ENCODE measurements at regions not wholly inside any gene's neighbourhood (a gene's known extent, or its start where the extent isn't known, plus 50 kb on each side); places are given as distances from the start of the nearest gene placed in this dataset.

DNA sequence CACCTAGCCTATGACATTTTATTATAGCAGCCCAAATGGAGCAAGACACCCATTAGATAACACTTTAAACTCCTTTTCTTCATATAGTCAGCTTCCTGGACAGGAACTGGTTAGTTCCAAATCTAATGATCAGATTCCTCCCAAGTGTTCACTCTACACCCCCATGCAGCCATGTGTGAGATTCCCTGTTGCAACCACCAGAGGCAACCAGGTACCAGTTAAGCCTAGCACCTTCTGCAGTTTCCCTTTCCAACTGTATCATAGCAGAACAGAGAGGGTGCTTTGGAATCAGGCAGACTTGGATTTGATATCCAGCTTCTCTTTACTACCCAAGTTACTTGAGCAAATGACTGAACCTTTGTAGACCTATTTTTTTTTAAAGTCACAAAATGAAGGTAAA, 296.6 kb upstream of the PCSK5 start:
- TF ChIP-seq, protein P1, sequence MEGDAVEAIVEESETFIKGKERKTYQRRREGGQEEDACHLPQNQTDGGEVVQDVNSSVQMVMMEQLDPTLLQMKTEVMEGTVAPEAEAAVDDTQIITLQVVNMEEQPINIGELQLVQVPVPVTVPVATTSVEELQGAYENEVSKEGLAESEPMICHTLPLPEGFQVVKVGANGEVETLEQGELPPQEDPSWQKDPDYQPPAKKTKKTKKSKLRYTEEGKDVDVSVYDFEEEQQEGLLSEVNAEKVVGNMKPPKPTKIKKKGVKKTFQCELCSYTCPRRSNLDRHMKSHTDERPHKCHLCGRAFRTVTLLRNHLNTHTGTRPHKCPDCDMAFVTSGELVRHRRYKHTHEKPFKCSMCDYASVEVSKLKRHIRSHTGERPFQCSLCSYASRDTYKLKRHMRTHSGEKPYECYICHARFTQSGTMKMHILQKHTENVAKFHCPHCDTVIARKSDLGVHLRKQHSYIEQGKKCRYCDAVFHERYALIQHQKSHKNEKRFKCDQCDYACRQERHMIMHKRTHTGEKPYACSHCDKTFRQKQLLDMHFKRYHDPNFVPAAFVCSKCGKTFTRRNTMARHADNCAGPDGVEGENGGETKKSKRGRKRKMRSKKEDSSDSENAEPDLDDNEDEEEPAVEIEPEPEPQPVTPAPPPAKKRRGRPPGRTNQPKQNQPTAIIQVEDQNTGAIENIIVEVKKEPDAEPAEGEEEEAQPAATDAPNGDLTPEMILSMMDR (IDR thresholded peaks at IDR 0.05; ENCODE audit: insufficient read depth, low read depth, low read length) = no peak
- DNase-seq (ENCODE audit: low read depth) = no peak
- H3K4me3 ChIP-seq (ENCODE audit: low read depth, low read length) = no peak overlapping the region

DNA sequence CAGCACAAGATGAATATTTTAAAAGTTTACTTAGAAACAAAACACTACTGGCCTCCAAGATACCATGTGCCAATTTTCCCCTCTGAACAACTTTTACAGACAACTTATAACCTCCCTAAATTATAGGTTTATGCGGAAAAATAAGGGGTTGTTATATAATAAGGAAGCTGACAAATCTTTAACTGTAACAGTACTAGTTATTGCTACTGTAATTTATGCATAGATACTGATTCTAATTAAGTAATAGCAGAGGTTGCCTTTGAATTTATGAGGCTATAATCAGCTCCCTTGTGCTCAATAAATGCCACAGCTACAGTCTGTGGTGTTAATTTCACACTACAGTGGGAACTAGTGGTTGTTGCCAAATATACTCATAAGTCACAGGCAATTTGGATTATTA, 291.3 kb upstream of the PCSK5 start:
- TF ChIP-seq, protein P1 (IDR thresholded peaks at IDR 0.05; ENCODE audit: insufficient read depth, low read depth, low read length) = no peak
- no peak overlapping the region for H3K4me3 ChIP-seq (ENCODE audit: low read depth, low read length)
- no peak for DNase-seq (ENCODE audit: low read depth)

DNA sequence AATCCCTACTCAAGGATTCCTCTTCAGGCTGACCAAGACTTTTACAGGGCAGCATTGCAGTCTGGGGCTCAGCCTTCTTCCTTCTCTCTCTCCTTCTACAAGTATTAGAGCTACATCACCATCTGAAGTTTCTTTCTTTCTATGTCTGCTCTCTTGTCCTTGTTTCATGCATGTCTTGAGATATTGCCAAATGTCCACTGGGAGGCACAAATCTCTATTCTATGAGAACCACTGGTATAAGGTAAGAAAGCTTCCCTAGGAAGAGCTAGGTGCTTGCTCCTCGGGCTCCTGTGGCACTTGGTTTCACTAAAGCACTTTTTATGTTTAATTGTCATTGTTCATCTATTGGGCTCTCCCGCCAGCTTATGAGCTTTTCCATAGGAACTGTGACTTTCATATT, 289.2 kb upstream of the PCSK5 start:
- DNase-seq (ENCODE audit: low read depth) = no peak
- TF ChIP-seq, protein P1 (IDR thresholded peaks at IDR 0.05; ENCODE audit: insufficient read depth, low read depth, low read length) = no peak
- H3K4me3 ChIP-seq (ENCODE audit: low read depth, low read length) = no peak overlapping the region

DNA sequence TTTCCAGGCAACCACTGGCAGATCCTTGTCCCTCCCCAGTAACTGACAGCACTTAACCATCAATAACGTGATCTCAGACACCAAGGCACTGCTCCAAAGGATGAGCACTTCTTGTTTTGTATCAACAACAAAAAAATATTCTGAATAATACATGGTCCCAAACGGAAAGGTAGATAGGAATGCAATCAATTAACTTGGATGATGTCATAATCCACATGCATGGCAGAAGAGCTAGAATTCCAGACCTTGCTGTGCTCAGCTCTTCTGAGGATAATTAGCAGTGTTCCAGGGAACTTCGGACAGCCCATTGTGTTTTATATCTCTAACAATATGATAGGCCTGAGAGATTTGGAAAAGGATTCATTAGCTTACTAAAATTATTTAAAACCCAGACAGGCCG, 288.4 kb upstream of the PCSK5 start:
- no peak for DNase-seq (ENCODE audit: low read depth)
- TF ChIP-seq, protein P1 (IDR thresholded peaks at IDR 0.05; ENCODE audit: insufficient read depth, low read depth, low read length) = no peak
- no peak overlapping the region for H3K4me3 ChIP-seq (ENCODE audit: low read depth, low read length)

DNA sequence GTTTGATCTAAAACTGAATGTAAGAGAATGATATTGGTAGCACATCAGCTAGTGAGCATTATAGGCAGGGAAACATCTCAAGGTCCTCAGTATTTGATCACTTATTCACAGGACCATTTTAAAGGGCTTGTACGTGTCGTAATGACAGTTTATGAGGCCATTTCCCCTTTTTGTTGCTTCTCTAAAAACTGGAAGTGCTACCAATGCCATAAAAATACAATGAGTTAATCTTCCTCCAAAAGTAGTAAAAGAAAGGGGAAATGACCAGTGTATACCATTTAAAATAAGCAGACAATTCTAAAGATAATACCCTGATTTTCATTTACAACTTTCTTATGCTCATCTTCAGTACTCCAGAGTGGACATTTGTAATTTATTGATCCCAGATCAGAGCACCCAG, 285.8 kb upstream of the PCSK5 start:
- TF ChIP-seq, protein P1 (IDR thresholded peaks at IDR 0.05; ENCODE audit: insufficient read depth, low read depth, low read length) = no peak
- no peak overlapping the region for H3K4me3 ChIP-seq (ENCODE audit: low read depth, low read length)
- DNase-seq (ENCODE audit: low read depth) = no peak

DNA sequence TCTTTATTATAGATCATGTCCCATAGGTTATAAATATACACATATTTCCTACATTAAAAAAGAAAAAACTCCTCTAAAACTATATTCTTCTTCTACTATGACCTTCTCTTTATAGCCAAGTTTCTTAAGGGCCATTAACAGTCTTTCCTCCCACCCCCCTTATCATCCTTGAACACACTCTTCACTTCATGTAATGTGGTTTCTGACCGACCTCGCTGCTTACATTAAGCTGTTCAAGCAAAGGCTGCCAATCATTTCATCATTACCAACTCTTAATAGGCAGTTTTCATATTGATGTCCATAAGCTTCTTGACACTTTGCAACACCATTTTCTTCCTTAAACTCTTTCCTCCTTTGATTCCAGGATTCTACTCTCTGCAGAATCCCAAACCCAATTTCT, 283.0 kb upstream of the PCSK5 start:
- no peak for DNase-seq (ENCODE audit: low read depth)
- no peak overlapping the region for H3K4me3 ChIP-seq (ENCODE audit: low read depth, low read length)
- TF ChIP-seq, protein P1 (IDR thresholded peaks at IDR 0.05; ENCODE audit: insufficient read depth, low read depth, low read length) = no peak

DNA sequence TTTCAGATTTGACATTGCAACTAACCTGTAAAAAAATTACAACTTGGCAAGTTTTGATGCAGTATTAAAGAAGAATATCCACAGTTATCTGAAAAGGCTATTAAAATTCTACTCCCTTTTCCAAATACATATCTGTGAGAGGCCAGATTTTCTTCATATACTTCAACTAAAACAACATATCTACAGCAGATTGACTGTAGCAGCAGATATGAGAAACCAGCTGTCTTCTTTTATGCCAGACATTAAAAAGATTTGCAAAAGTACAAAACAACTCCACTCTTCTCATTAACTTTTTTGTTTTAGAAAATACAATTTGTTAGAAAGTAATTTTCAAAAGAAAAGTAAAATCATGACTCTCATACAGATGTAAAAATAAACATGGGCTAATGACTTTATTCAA, 281.1 kb upstream of the PCSK5 start:
- no peak for DNase-seq (ENCODE audit: low read depth)
- no peak overlapping the region for H3K4me3 ChIP-seq (ENCODE audit: low read depth, low read length)
- TF ChIP-seq, protein P1 (IDR thresholded peaks at IDR 0.05; ENCODE audit: insufficient read depth, low read depth, low read length) = no peak

All from fibroblast of villous mesenchyme (primary cell).